CD14-positive monocyte (primary cell): ENCODE measurements at regions not wholly inside any gene's neighbourhood (a gene's known extent, or its start where the extent isn't known, plus 50 kb on each side); places are given as distances from the start of the nearest gene placed in this dataset.

Experiments
- DNase-seq, 3 donors: peaks; one replicate each; pipeline ENCODE4 v3.0.0-alpha.2; 2011 to 2022
- H2AFZ ChIP-seq: 2 replicates; pipeline ENCODE4 v1.6.0; 2012; ENCODE audit warnings: mild to moderate bottlenecking, low read depth, low read length, inconsistent platforms; ENCODE audit not compliant: insufficient read depth, poor library complexity, severe bottlenecking
- H3K27ac ChIP-seq, 2 donors: 1 replicate in 1 of 2; 2 replicates in 1 of 2; pipeline ENCODE4 v1.5.1; 2012 to 2013; ENCODE audit warnings: low read length in 2 of 2, control low read depth in 1 of 2, inconsistent platforms in 1 of 2, low read depth in 1 of 2, mild to moderate bottlenecking in 1 of 2
- H3K27me3 ChIP-seq, 2 donors: one replicate each; pipeline versions ENCODE4 v1.6.0 to v1.6.1; 2011 to 2013; ENCODE audit warnings: low read length in 2 of 2; ENCODE audit not compliant: control insufficient read depth in 2 of 2, insufficient read depth in 2 of 2
- H3K36me3 ChIP-seq, 2 donors: replicated peaks in 1 of 2; 1 replicate in 1 of 2; 2 replicates in 1 of 2; pipeline versions ENCODE4 v1.5.1 to v1.6.1; 2012 to 2013; ENCODE audit warnings: low read length in 2 of 2, control low read depth in 1 of 2, inconsistent platforms in 1 of 2, mild to moderate bottlenecking in 1 of 2; ENCODE audit not compliant: insufficient read depth in 2 of 2, control insufficient read depth in 1 of 2
- H3K4me1 ChIP-seq, 2 donors: 1 replicate in 1 of 2; 2 replicates in 1 of 2; pipeline versions ENCODE4 v1.5.1 to v1.6.1; 2012 to 2013; ENCODE audit warnings: low read length in 2 of 2, control low read depth in 1 of 2, inconsistent platforms in 1 of 2, mild to moderate bottlenecking in 1 of 2, moderate library complexity in 1 of 2; ENCODE audit not compliant: insufficient read depth in 2 of 2, control insufficient read depth in 1 of 2
- H3K4me2 ChIP-seq: replicated peaks from 2 replicates; pipeline ENCODE3; 2012; ENCODE audit warnings: low read length, moderate library complexity, mild to moderate bottlenecking; ENCODE audit not compliant: poor library complexity, severe bottlenecking; ENCODE audit errors: extremely low read depth
- H3K4me3 ChIP-seq, 3 experiments: fragments of 200-600 bp in 1 of 3; sonication (generic) in 1 of 3; replicated peaks in 1 of 3; 1 replicate in 2 of 3; 2 replicates in 1 of 3; pipeline ENCODE4 v1.5.1; 2011 to 2013; ENCODE audit warnings: low read length in 3 of 3, mild to moderate bottlenecking in 3 of 3, control low read depth in 2 of 3, low read depth in 2 of 3, inconsistent platforms in 1 of 3, moderate library complexity in 1 of 3
- H3K79me2 ChIP-seq: 2 replicates; pipeline ENCODE4 v1.6.0; 2012; ENCODE audit warnings: mild to moderate bottlenecking, control low read depth, inconsistent platforms, low read length, moderate library complexity; ENCODE audit not compliant: insufficient read depth
- H3K9ac ChIP-seq: 2 replicates; pipeline ENCODE4 v1.6.0; 2017; ENCODE audit warnings: low read length, mild to moderate bottlenecking; ENCODE audit not compliant: insufficient read depth, poor library complexity, severe bottlenecking
- H3K9me3 ChIP-seq, 2 donors: replicated peaks in 1 of 2; 1 replicate in 1 of 2; 2 replicates in 1 of 2; pipeline versions ENCODE4 v1.5.1 to v1.6.1; 2012 to 2013; ENCODE audit warnings: low read length in 2 of 2, control low read depth in 1 of 2; ENCODE audit not compliant: control insufficient read depth in 1 of 2, insufficient read depth in 1 of 2
- H4K20me1 ChIP-seq: 2 replicates; pipeline ENCODE4 v1.6.0; 2012; ENCODE audit warnings: mild to moderate bottlenecking, low read length, control low read depth, moderate library complexity; ENCODE audit not compliant: insufficient read depth
- H3K27ac Mint-ChIP-seq, 7 donors: one replicate each; pipeline ENCODE4 v1.8.0; 2020; ENCODE audit warnings: mild to moderate bottlenecking in 7 of 7, mixed read lengths in 7 of 7, moderate library complexity in 6 of 7, inconsistent platforms in 2 of 7
- H3K27me3 Mint-ChIP-seq, 3 donors: one replicate each; pipeline ENCODE4 v1.8.0; 2021 to 2022; ENCODE audit warnings: low read depth in 3 of 3, mild to moderate bottlenecking in 3 of 3, mixed read lengths in 3 of 3, moderate library complexity in 3 of 3, inconsistent platforms in 1 of 3
- H3K36me3 Mint-ChIP-seq, 2 donors: one replicate each; pipeline ENCODE4 v1.8.0; 2020; ENCODE audit warnings: mixed read lengths in 2 of 2, inconsistent platforms in 1 of 2, mild to moderate bottlenecking in 1 of 2
- H3K4me1 Mint-ChIP-seq: one replicate; pipeline ENCODE4 v1.8.0; 2020; ENCODE audit warnings: mild to moderate bottlenecking, mixed read lengths
- H3K4me3 Mint-ChIP-seq, 2 donors: one replicate each; pipeline ENCODE4 v1.8.0; 2020; ENCODE audit warnings: mild to moderate bottlenecking in 2 of 2, mixed read lengths in 2 of 2, moderate library complexity in 1 of 2
- H3K9me3 Mint-ChIP-seq, 7 donors: one replicate each; pipeline ENCODE4 v1.8.0; 2020 to 2022; ENCODE audit warnings: mixed read lengths in 7 of 7, mild to moderate bottlenecking in 6 of 7, moderate library complexity in 6 of 7, inconsistent platforms in 2 of 7
- WGBS: methylation state at CpG from one replicate; pipeline ENCODE4 v1.1.5; 2013; ENCODE audit warnings: missing lambda C conversion rate; ENCODE audit not compliant: insufficient coverage; 5-methylcytosine and 5-hydroxymethylcytosine counted together
- intact Hi-C, 2 donors: fragments of 100-400 bp; cut with micrococcal nuclease; formaldehyde crosslinking; loops; one replicate each; pipeline versions ENCODE4 v1.15.0 to v1.15.1; 2023
- TF ChIP-seq, protein P1 (sequence below): fragments of 200-600 bp; IDR thresholded peaks from one replicate; pipeline ENCODE4 v1.8.0; 2022; ENCODE audit warnings: antibody characterized with exemption, mild to moderate bottlenecking

DNA sequence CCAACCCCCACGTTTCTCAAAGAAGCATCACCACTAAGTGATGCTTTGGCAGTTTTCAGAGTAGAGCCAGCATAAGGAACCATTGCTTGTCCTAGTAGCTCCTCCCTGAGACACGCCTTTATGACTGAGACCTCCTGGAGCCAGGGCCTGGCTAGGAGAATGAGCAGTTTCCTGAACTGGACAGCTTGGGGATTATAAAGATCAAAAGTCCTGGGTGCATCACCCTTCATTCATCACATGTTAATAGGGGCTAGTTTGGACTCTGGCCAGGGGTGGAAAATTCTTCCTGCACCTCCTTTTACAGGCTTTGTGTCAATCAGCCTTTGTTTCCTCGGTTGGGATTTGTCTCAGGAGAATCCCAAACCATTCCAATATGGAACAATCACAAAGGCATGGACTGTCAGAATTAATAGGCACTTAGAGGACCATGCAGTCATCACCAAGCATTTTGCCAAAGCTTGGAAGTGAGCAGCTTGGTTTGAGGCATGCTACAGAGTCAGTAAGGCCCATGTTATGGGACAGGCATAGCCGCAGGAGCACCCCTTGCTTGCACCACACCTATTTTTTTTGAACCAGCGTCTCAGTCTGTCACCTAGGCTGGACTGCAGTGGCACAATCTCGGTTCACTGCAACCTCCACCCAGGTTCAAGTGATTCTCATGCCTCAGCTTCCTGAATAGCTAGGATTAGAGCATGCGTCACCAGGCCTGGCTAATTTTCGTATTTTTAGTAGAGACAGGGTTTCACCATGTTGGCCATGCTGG is 64.9 kb upstream of the TGM3 start:
- 88% methylated on average over 6 of the region's 8 CpGs for WGBS
- peaks cover 0 to 5% (median 0%) of the 10 kb centered on the region in 3 donors for H3K27me3 Mint-ChIP-seq
- Histone ChIP-seq H3K4me2 (no peak overlapping the region), H2AFZ (no peak overlapping the region), H3K27me3 (no peaks in the 10 kb centered on the region), H3K36me3 (no peaks in the 10 kb centered on the region), H3K9me3 (no peaks in the 10 kb centered on the region), H3K9ac (no peak overlapping the region), H3K4me1 (no peaks in the 10 kb centered on the region), H3K27ac (no peak overlapping the region), H4K20me1 (no peaks in the 10 kb centered on the region), H3K4me3 (no peak overlapping the region), H3K79me2 (no peaks in the 10 kb centered on the region)
- TF ChIP-seq, protein P1, sequence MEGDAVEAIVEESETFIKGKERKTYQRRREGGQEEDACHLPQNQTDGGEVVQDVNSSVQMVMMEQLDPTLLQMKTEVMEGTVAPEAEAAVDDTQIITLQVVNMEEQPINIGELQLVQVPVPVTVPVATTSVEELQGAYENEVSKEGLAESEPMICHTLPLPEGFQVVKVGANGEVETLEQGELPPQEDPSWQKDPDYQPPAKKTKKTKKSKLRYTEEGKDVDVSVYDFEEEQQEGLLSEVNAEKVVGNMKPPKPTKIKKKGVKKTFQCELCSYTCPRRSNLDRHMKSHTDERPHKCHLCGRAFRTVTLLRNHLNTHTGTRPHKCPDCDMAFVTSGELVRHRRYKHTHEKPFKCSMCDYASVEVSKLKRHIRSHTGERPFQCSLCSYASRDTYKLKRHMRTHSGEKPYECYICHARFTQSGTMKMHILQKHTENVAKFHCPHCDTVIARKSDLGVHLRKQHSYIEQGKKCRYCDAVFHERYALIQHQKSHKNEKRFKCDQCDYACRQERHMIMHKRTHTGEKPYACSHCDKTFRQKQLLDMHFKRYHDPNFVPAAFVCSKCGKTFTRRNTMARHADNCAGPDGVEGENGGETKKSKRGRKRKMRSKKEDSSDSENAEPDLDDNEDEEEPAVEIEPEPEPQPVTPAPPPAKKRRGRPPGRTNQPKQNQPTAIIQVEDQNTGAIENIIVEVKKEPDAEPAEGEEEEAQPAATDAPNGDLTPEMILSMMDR: no peak
- peaks cover 2% of the 10 kb centered on the region for H3K4me1 Mint-ChIP-seq
- intact Hi-C loops: no loop called here
- H3K36me3 Mint-ChIP-seq: no peaks in the 10 kb centered on the region
- peaks cover 0 to 2% (median 0%) of the 10 kb centered on the region in 7 donors for H3K9me3 Mint-ChIP-seq
- no peak for DNase-seq
- H3K4me3 Mint-ChIP-seq: no peak overlapping the region
- H3K27ac Mint-ChIP-seq: peak overlapping the region in 1 of 7 donors; percentile 6

- Histone ChIP-seq H3K27ac (no peak overlapping the region), H3K79me2 (no peaks in the 10 kb centered on the region), H3K4me2 (no peak overlapping the region), H2AFZ (no peak overlapping the region), H4K20me1 (no peaks in the 10 kb centered on the region), H3K27me3 (no peaks in the 10 kb centered on the region), H3K4me3 (no peak overlapping the region), H3K9ac (no peak overlapping the region), H3K4me1 (no peaks in the 10 kb centered on the region), H3K9me3 (no peaks in the 10 kb centered on the region), H3K36me3 (no peaks in the 10 kb centered on the region)
- Mint-ChIP-seq H3K27me3 (peaks cover 0 to 5% (median 3%) of the 10 kb centered on the region in 3 donors), H3K4me3 (no peak overlapping the region), H3K9me3 (peaks cover 0 to 2% (median 0%) of the 10 kb centered on the region in 7 donors), H3K36me3 (no peaks in the 10 kb centered on the region), H3K4me1 (peaks cover 2% of the 10 kb centered on the region), H3K27ac (no peak overlapping the region)
- TF ChIP-seq, protein P1: no peak
- WGBS: 100% methylated on average over 5 of the region's 7 CpGs
- intact Hi-C loops: no loop called here
- no peak for DNase-seq
These were observed 64.1 kb upstream of the TGM3 start for GRCh38 chr20:2231701-2232100.
